Esophagus squamous epithelium (tissue), 4 donors: ENCODE measurements at regions not wholly inside any gene's neighbourhood (a gene's known extent, or its start where the extent isn't known, plus 50 kb on each side); places are given as distances from the start of the nearest gene placed in this dataset.

Source experiments
- CTCF ChIP-seq, 6 experiments: fragments of 450-650 bp in 4 of 6; fragments of 200-600 bp in 2 of 6; sonication (generic) in 2 of 6; IDR thresholded peaks; one replicate each; pipeline ENCODE4 v1.5.1; 2016 to 2019; ENCODE audit warnings: antibody characterized with exemption in 6 of 6, mild to moderate bottlenecking in 4 of 6, moderate library complexity in 4 of 6
- POLR2A ChIP-seq, 4 donors: fragments of 450-650 bp; IDR thresholded peaks; one replicate each; pipeline ENCODE4 v1.6.1; 2017; ENCODE audit warnings: antibody characterized with exemption in 4 of 4, mild to moderate bottlenecking in 4 of 4, moderate library complexity in 3 of 4

- no peak for TF ChIP-seq CTCF (IDR thresholded peaks at IDR 0.05)
- no peak for TF ChIP-seq POLR2A (IDR thresholded peaks at IDR 0.05)
These were observed 83.4 kb upstream of the ABCD3 start for GRCh38 chr1:94334764-94335163.
